ENCODE measurements at regions not wholly inside any gene's neighbourhood (a gene's known extent, or its start where the extent isn't known, plus 50 kb on each side); places are given as distances from the start of the nearest gene placed in this dataset.
"Not testable (repeated sequence)": the region's sequence is repeated elsewhere in the genome, so short reads cannot be mapped to it uniquely, and the experiment has no call there.

GRCh38 chr12:73984552-73984951, 553.1 kb upstream of the ATXN7L3B start:
- no peak for DNase-seq

- DNase-seq, result no peak
Observed at GRCh38 chr12:73991138-73991537, 546.5 kb upstream of the ATXN7L3B start.

GRCh38 chr12:73998894-73999293, 538.7 kb upstream of the ATXN7L3B start:
- DNase-seq, result no peak

GRCh38 chr12:74015118-74015517, 522.5 kb upstream of the ATXN7L3B start:
- no peak for DNase-seq

GRCh38 chr12:74016324-74016723, 521.3 kb upstream of the ATXN7L3B start:
- DNase-seq, result not testable (repeated sequence)

- DNase-seq, result no peak
Observed at GRCh38 chr12:74018849-74019248, 518.8 kb upstream of the ATXN7L3B start.

- peak; percentile 43 for DNase-seq
Observed at GRCh38 chr12:74021937-74022336, 515.7 kb upstream of the ATXN7L3B start.

- DNase-seq, result no peak
Observed at GRCh38 chr12:74031045-74031444, 506.6 kb upstream of the ATXN7L3B start.

GRCh38 chr12:74033531-74033930, 504.1 kb upstream of the ATXN7L3B start:
- no peak for DNase-seq

- DNase-seq, result not testable (repeated sequence)
Observed at GRCh38 chr12:74039138-74039537, 498.5 kb upstream of the ATXN7L3B start.

GRCh38 chr12:74043343-74043742, 494.3 kb upstream of the ATXN7L3B start:
- no peak for DNase-seq

GRCh38 chr12:74049348-74049747, 488.3 kb upstream of the ATXN7L3B start:
- DNase-seq, result no peak

GRCh38 chr12:74051848-74052247, 485.8 kb upstream of the ATXN7L3B start:
- DNase-seq, result no peak

- no peak for DNase-seq
Observed at GRCh38 chr12:74066476-74066875, 471.2 kb upstream of the ATXN7L3B start.

- DNase-seq, result no peak
Observed at GRCh38 chr12:74071182-74071581, 466.5 kb upstream of the ATXN7L3B start.

GRCh38 chr12:74076918-74077317, 460.7 kb upstream of the ATXN7L3B start:
- DNase-seq, result no peak

GRCh38 chr12:74105434-74105833, 432.2 kb upstream of the ATXN7L3B start:
- DNase-seq, result no peak

- no peak for DNase-seq
Observed at GRCh38 chr12:74108729-74109128, 428.9 kb upstream of the ATXN7L3B start.

- peak; percentile 25 for DNase-seq
Observed at GRCh38 chr12:74111688-74112360, 425.8 kb upstream of the ATXN7L3B start.

- no peak for DNase-seq
Observed at GRCh38 chr12:74119811-74120362, 417.7 kb upstream of the ATXN7L3B start.

GRCh38 chr12:74120644-74121043, 417.0 kb upstream of the ATXN7L3B start:
- DNase-seq, result no peak

GRCh38 chr12:74129702-74130101, 407.9 kb upstream of the ATXN7L3B start:
- DNase-seq, result no peak

GRCh38 chr12:74144396-74144795, 393.2 kb upstream of the ATXN7L3B start:
- no peak for DNase-seq

- no peak for DNase-seq
Observed at GRCh38 chr12:74145328-74145727, 392.3 kb upstream of the ATXN7L3B start.
